Activated CD4-positive, alpha-beta memory T cell treated with anti-CD3 and anti-CD28 coated beads, Interleukin-2, amount 10 ng/mL, durations not matched to agents 7 days and 5 days (primary cell): ENCODE measurements at regions not wholly inside any gene's neighbourhood (a gene's known extent, or its start where the extent isn't known, plus 50 kb on each side); places are given as distances from the start of the nearest gene placed in this dataset.

ENCODE experiments used
- CTCF ChIA-PET: fragments of 350-600 bp; sonication (Branson Sonifier 250); formaldehyde crosslinking; loops from one replicate; lab custom pipeline; 2021; ENCODE audit warnings: antibody characterized with exemption, inconsistent platforms; lab: Charles Lee
- POLR2A ChIA-PET: fragments of 350-600 bp; sonication (Branson Sonifier 250); formaldehyde crosslinking; loops from one replicate; lab custom pipeline; 2021; ENCODE audit warnings: antibody characterized with exemption; lab: Charles Lee
- DNase-seq: peaks from one replicate; pipeline ENCODE4 v3.0.0-alpha.2; 2020
- H3K27ac Mint-ChIP-seq: one replicate; pipeline ENCODE4 v1.8.0; 2021; ENCODE audit warnings: mild to moderate bottlenecking, mixed read lengths
- H3K27me3 Mint-ChIP-seq: one replicate; pipeline ENCODE4 v1.8.0; 2021; ENCODE audit warnings: mixed read lengths
- H3K36me3 Mint-ChIP-seq: one replicate; pipeline ENCODE4 v1.8.0; 2021; ENCODE audit warnings: low read depth, mixed read lengths
- H3K4me1 Mint-ChIP-seq: one replicate; pipeline ENCODE4 v1.8.0; 2021; ENCODE audit warnings: mixed read lengths
- H3K4me3 Mint-ChIP-seq: one replicate; pipeline ENCODE4 v1.8.0; 2021; ENCODE audit warnings: mild to moderate bottlenecking, mixed read lengths
- H3K9me3 Mint-ChIP-seq: one replicate; pipeline ENCODE4 v1.8.0; 2021; ENCODE audit warnings: mixed read lengths

DNA sequence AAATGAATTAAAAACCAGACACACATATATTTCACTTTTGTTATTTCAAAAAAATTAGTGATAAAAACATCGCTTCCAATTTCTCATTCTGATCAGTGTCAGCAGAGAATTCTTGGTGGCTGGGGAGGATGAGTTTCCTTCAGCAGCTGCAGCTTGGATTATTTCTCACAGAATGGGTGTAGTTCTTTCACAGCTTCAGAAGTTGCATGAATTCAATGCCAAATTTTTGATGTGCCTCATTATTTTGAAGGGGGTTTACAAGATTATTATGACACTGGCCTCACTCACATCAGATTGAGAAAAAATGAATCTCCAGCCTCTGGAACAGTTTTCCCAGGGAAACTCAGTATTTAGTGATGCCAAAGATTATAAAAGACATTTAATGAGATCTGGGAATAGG is 184.9 kb upstream of the WDFY3 start:
- Mint-ChIP-seq H3K9me3 (no peaks in the 10 kb centered on the region), H3K27ac (no peak overlapping the region), H3K4me1 (no peaks in the 10 kb centered on the region), H3K27me3 (peaks cover 2% of the 10 kb centered on the region), H3K36me3 (no peaks in the 10 kb centered on the region), H3K4me3 (no peak overlapping the region)
- POLR2A ChIA-PET = no interaction called here
- DNase-seq = no peak
- CTCF ChIA-PET = no interaction called here

DNA sequence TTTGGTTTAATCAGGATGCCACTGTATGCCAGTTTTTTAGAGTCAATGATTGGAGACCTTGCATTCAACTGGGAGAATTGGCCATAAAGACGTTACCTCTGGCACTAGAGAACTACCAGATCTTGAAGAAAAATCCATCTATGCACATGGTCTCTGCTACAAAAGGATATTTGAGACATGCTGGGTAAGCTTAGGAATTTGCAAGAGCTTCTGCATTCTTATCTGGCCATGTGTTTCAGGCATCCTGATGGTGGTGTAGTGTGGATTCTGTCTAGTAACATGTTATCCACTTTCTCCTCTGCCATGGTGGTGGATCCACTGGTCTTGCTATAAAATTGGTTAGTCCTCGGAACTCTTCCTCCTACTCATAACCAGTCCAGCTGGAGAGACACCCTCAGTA is 185.3 kb upstream of the WDFY3 start:
- no peak overlapping the region for H3K27ac Mint-ChIP-seq

GRCh38 chr4:85152480-85152879 is 186.0 kb upstream of the WDFY3 start:
- H3K36me3 Mint-ChIP-seq = no peaks in the 10 kb centered on the region
- H3K9me3 Mint-ChIP-seq = no peaks in the 10 kb centered on the region
- H3K4me1 Mint-ChIP-seq = no peaks in the 10 kb centered on the region
- ChIA-PET POLR2A (no interaction called here), CTCF (interaction anchor here (0.9 kb wide), 1 partner anchor 68 kb away, joined by 3 read pairs; no protein-coding TSS in a partner anchor)
- no peak overlapping the region for H3K4me3 Mint-ChIP-seq
- H3K27ac Mint-ChIP-seq = no peak overlapping the region
- peaks cover 2% of the 10 kb centered on the region for H3K27me3 Mint-ChIP-seq
- DNase-seq = no peak

More for the DNA sequence above, 185.3 kb upstream of the WDFY3 start:
- no peaks in the 10 kb centered on the region for H3K4me1 Mint-ChIP-seq
- no peak overlapping the region for H3K4me3 Mint-ChIP-seq
- no peaks in the 10 kb centered on the region for H3K9me3 Mint-ChIP-seq
- no peak for DNase-seq
- POLR2A ChIA-PET = no interaction called here
- CTCF ChIA-PET = no interaction called here
- H3K27me3 Mint-ChIP-seq = peaks cover 2% of the 10 kb centered on the region
- H3K36me3 Mint-ChIP-seq = no peaks in the 10 kb centered on the region

DNA sequence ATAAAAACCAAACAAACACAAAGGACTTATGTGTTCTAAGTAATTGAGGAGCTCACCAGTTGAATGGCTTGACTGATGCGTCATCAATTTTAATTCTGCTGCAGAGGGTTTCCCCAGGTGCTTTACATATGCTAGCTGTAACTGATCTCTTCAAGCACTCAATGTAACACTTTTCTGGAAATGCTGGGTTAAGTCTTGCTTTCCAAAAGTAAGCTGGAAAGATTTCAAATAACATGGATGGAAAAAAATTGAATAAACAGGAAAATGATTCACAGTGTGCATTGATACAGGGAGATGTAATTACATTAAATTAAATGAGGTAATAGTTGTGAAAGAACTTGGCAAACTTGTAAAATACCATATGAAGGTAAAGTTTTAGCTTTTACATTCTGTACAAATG is 186.7 kb upstream of the WDFY3 start:
- H3K4me1 Mint-ChIP-seq = no peaks in the 10 kb centered on the region
- no peaks in the 10 kb centered on the region for H3K9me3 Mint-ChIP-seq
- no peak overlapping the region for H3K27ac Mint-ChIP-seq
- CTCF ChIA-PET = interaction anchor here (0.9 kb wide), 1 partner anchor 69 kb away, joined by 3 read pairs; no protein-coding TSS in a partner anchor
- H3K36me3 Mint-ChIP-seq = no peaks in the 10 kb centered on the region
- no peak for DNase-seq
- no peak overlapping the region for H3K4me3 Mint-ChIP-seq
- POLR2A ChIA-PET = no interaction called here
- peaks cover 2% of the 10 kb centered on the region for H3K27me3 Mint-ChIP-seq

DNA sequence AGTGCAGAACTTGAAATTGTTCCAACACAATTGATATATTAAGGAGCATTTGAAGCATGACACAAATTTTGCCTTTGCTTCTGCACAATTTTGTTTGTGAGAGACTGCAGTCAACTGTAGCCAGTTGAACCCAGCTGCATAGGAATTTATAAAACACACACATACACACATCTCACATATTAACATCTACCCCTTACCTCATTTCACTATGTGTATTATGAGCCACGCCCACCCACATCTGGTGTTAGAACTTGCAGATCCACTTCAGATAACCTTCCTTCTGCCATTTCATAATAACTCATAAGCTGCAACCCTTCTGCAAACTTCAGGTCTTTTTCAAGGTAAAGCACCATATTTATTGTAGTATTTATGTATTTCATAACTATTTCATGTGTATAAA is 188.1 kb upstream of the WDFY3 start:
- POLR2A ChIA-PET = no interaction called here

DNA sequence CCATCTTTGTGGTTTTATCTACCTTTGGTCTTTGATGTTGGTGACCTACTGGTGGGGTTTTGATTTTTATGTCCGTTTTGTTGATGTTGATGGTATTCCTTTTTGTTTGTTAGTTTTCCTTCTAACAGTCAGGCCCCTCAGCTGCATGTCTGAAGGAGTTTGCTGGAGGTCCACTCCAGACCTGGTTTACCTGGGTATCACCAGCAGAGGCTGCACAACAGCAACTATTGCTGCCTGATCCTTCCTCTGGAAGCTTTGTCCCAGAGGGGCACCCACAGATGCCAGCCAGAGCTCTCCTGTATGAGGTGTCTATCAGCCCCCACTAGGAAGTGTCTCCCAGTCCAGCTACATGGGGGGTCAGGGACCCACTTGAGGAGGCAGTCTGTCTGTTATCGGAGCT is 199.3 kb upstream of the WDFY3 start:
- DNase-seq = no peak
- Mint-ChIP-seq H3K9me3 (no peaks in the 10 kb centered on the region), H3K36me3 (no peaks in the 10 kb centered on the region), H3K4me1 (no peaks in the 10 kb centered on the region), H3K27ac (no peak overlapping the region), H3K27me3 (no peaks in the 10 kb centered on the region), H3K4me3 (no peak overlapping the region)
- ChIA-PET CTCF (no interaction called here), POLR2A (no interaction called here)

More for the DNA sequence above, 188.1 kb upstream of the WDFY3 start:
- CTCF ChIA-PET = no interaction called here
- Mint-ChIP-seq H3K4me1 (no peaks in the 10 kb centered on the region), H3K36me3 (no peaks in the 10 kb centered on the region), H3K4me3 (no peak overlapping the region), H3K27ac (no peak overlapping the region), H3K27me3 (no peaks in the 10 kb centered on the region), H3K9me3 (no peaks in the 10 kb centered on the region)
- no peak for DNase-seq

- H3K4me1 Mint-ChIP-seq = no peaks in the 10 kb centered on the region
- ChIA-PET POLR2A (no interaction called here), CTCF (no interaction called here)
Measured at GRCh38 chr4:85166318-85166717, 199.8 kb upstream of the WDFY3 start.

GRCh38 chr4:85168234-85168834 is 201.8 kb upstream of the WDFY3 start:
- no peaks in the 10 kb centered on the region for H3K9me3 Mint-ChIP-seq
- H3K27me3 Mint-ChIP-seq = no peaks in the 10 kb centered on the region
- no peak overlapping the region for H3K27ac Mint-ChIP-seq
- ChIA-PET CTCF (no interaction called here), POLR2A (no interaction called here)
- DNase-seq = no peak
- H3K4me3 Mint-ChIP-seq = no peak overlapping the region
- no peaks in the 10 kb centered on the region for H3K4me1 Mint-ChIP-seq
- no peaks in the 10 kb centered on the region for H3K36me3 Mint-ChIP-seq

More at GRCh38 chr4:85166318-85166717, 199.8 kb upstream of the WDFY3 start:
- no peak overlapping the region for H3K4me3 Mint-ChIP-seq
- H3K27me3 Mint-ChIP-seq = no peaks in the 10 kb centered on the region
- no peaks in the 10 kb centered on the region for H3K9me3 Mint-ChIP-seq
- no peaks in the 10 kb centered on the region for H3K36me3 Mint-ChIP-seq
- DNase-seq = no peak
- no peak overlapping the region for H3K27ac Mint-ChIP-seq

DNA sequence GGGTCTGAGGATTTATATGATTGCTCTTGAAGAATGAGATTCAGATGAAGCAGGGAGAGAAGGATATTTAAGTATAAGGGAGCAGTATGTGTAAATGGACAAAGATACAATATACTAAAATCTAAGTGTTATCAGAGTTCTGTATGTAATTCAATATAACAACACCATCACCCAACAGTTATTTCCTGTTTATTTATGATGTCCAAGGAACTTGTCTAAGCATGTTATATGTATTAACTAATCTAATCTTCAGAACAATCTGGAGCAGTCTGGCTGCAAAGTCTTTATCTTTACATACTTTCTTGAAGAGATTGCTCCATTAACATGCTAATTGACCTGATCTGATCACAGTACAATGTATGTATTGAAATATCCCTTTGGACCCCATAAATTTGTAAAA is 203.8 kb upstream of the WDFY3 start:
- H3K9me3 Mint-ChIP-seq = no peaks in the 10 kb centered on the region
- no peak overlapping the region for H3K27ac Mint-ChIP-seq
- no peaks in the 10 kb centered on the region for H3K36me3 Mint-ChIP-seq
- ChIA-PET POLR2A (no interaction called here), CTCF (no interaction called here)
- H3K27me3 Mint-ChIP-seq = no peaks in the 10 kb centered on the region
- DNase-seq = no peak
- no peak overlapping the region for H3K4me3 Mint-ChIP-seq
- H3K4me1 Mint-ChIP-seq = no peaks in the 10 kb centered on the region

- Mint-ChIP-seq H3K36me3 (no peaks in the 10 kb centered on the region), H3K27ac (no peak overlapping the region), H3K9me3 (no peaks in the 10 kb centered on the region), H3K4me3 (no peak overlapping the region), H3K27me3 (no peaks in the 10 kb centered on the region), H3K4me1 (no peaks in the 10 kb centered on the region)
- CTCF ChIA-PET = no interaction called here
- no peak for DNase-seq
- POLR2A ChIA-PET = no interaction called here
Measured at GRCh38 chr4:85175190-85175589, 208.7 kb upstream of the WDFY3 start.

DNA sequence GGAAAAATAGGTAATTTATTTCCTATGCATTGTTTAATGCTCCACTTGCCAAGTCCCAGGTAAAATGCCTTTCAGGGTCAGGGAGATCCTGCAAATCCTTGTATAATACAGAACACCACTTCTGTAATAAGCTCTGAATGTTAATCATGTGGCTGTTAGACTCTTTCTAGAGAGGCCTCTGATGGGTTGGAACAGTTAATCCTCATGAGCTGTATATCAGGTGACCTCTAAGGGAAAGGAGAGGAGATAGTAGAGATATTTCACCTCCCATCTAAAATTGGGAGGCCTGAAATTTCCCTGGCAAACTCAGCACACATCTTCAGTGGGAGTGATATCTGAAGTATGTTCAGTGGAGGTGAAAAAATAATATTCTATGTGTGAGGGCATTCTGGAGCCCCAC is 210.6 kb upstream of the WDFY3 start:
- POLR2A ChIA-PET = no interaction called here
- no peak overlapping the region for H3K27ac Mint-ChIP-seq

DNA sequence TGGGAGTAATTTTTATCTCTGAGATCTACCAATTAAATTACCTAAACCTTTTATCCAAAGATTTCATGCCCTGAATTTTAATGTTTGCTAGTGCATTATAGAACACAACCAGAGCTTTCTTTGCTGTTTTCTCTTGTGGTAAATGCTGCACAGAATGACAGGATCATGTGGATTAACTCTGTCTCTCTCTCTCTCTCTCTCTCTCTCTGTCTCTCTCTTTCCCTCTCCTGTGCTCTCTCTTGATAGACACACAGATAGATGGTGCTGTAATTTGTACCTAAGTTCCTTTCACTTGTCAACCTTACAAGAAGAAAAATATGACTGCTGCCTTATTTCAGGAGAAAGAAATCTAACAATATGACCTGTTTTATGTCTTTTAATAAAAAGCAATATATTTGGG is 211.2 kb upstream of the WDFY3 start:
- no peaks in the 10 kb centered on the region for H3K9me3 Mint-ChIP-seq
- no peak for DNase-seq
- no peaks in the 10 kb centered on the region for H3K4me1 Mint-ChIP-seq
- ChIA-PET CTCF (no interaction called here), POLR2A (no interaction called here)
- H3K36me3 Mint-ChIP-seq = no peaks in the 10 kb centered on the region
- H3K27me3 Mint-ChIP-seq = no peaks in the 10 kb centered on the region
- H3K27ac Mint-ChIP-seq = no peak overlapping the region
- H3K4me3 Mint-ChIP-seq = no peak overlapping the region

More for the DNA sequence above, 210.6 kb upstream of the WDFY3 start:
- H3K9me3 Mint-ChIP-seq = no peaks in the 10 kb centered on the region
- no peak for DNase-seq
- H3K4me1 Mint-ChIP-seq = no peaks in the 10 kb centered on the region
- CTCF ChIA-PET = no interaction called here
- H3K27me3 Mint-ChIP-seq = no peaks in the 10 kb centered on the region
- no peaks in the 10 kb centered on the region for H3K36me3 Mint-ChIP-seq
- no peak overlapping the region for H3K4me3 Mint-ChIP-seq

- H3K4me1 Mint-ChIP-seq = no peaks in the 10 kb centered on the region
- H3K9me3 Mint-ChIP-seq = no peaks in the 10 kb centered on the region
- H3K4me3 Mint-ChIP-seq = no peak overlapping the region
- no peaks in the 10 kb centered on the region for H3K36me3 Mint-ChIP-seq
- DNase-seq = no peak
- no peaks in the 10 kb centered on the region for H3K27me3 Mint-ChIP-seq
- H3K27ac Mint-ChIP-seq = no peak overlapping the region
- ChIA-PET POLR2A (no interaction called here), CTCF (no interaction called here)
Measured at GRCh38 chr4:85180533-85180932, 214.0 kb upstream of the WDFY3 start.

- DNase-seq = no peak
- ChIA-PET POLR2A (no interaction called here), CTCF (no interaction called here)
- H3K27me3 Mint-ChIP-seq = no peaks in the 10 kb centered on the region
- no peaks in the 10 kb centered on the region for H3K4me1 Mint-ChIP-seq
- no peaks in the 10 kb centered on the region for H3K36me3 Mint-ChIP-seq
- H3K4me3 Mint-ChIP-seq = no peak overlapping the region
- no peak overlapping the region for H3K27ac Mint-ChIP-seq
- peaks cover 2% of the 10 kb centered on the region for H3K9me3 Mint-ChIP-seq
Measured at GRCh38 chr4:85187106-85187505, 220.6 kb upstream of the WDFY3 start.
